RWPE2 (cell line): ENCODE measurements at regions not wholly inside any gene's neighbourhood (a gene's known extent, or its start where the extent isn't known, plus 50 kb on each side); places are given as distances from the start of the nearest gene placed in this dataset.
A peak's percentile ranks its signal among the peaks of the same experiment; 100 is the strongest.

Experiments used
- ATAC-seq: fragments of 200-7000 bp; cut with Tn5 transposase; 3 replicates; pipeline ENCODE4 v1.9.1; 2021; ENCODE audit warnings: low read depth
- DNase-seq: peaks from one replicate; pipeline ENCODE4 v3.0.0-alpha.2; 2020; ENCODE audit warnings: low spot score
- H3K27ac ChIP-seq: fragments of 450-650 bp; 2 replicates; pipeline ENCODE4 v1.5.1; 2017; ENCODE audit warnings: mild to moderate bottlenecking; ENCODE audit not compliant: poor library complexity, severe bottlenecking
- H3K27me3 ChIP-seq: fragments of 250-450 bp; sonication (Bioruptor Pico); 2 replicates; pipeline ENCODE4 v1.5.1; 2021; ENCODE audit warnings: mild to moderate bottlenecking, moderate library complexity; ENCODE audit not compliant: insufficient read depth, poor library complexity, severe bottlenecking
- H3K36me3 ChIP-seq: fragments of 250-450 bp; sonication (Bioruptor Pico); 2 replicates; pipeline ENCODE4 v1.5.1; 2020; ENCODE audit warnings: low read depth, mild to moderate bottlenecking, moderate library complexity
- H3K4me1 ChIP-seq: fragments of 250-450 bp; sonication (Bioruptor Pico); 2 replicates; pipeline ENCODE4 v1.5.1; 2021; ENCODE audit warnings: mild to moderate bottlenecking, moderate library complexity; ENCODE audit not compliant: insufficient read depth, poor library complexity, severe bottlenecking
- H3K4me3 ChIP-seq: fragments of 250-450 bp; sonication (Bioruptor Pico); 2 replicates; pipeline ENCODE4 v1.5.1; 2021; ENCODE audit warnings: mild to moderate bottlenecking, moderate library complexity; ENCODE audit not compliant: severe bottlenecking
- H3K9me3 ChIP-seq: fragments of 250-450 bp; sonication (Bioruptor Pico); 2 replicates; pipeline ENCODE4 v1.5.1; 2021; ENCODE audit warnings: mild to moderate bottlenecking, moderate library complexity; ENCODE audit not compliant: severe bottlenecking
- TF ChIP-seq, protein P1 (sequence below): fragments of 450-650 bp; IDR thresholded peaks from one replicate; pipeline ENCODE4 v1.5.1; 2017; ENCODE audit warnings: mild to moderate bottlenecking, moderate library complexity; ENCODE audit not compliant: poor library complexity, severe bottlenecking

DNA sequence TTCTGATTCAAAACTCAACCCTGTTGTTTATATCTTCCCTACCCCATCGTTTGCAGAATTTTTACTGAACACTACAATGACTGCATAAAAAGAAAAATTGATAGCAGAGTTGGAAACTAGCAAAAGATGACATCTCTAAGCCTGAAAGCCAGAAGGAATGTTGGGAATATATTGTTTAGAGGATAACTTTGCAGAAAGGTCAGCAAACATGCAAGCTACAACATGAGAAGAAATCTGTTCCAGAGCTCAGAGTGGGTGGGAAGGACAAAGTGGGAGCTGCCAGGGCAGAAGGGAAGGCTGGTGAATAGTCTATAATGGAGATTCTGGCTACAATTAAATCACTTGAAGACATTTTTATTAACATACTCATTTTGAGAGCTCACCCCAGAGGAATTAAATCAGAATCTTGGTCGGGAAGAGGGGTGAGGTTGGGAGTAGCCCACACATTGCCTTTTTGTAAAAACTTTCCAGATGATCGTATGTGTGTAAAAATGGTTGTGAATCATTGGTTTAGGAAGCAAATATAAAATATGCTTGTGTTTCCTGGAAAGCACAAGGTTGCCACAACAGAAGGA lies 574.8 kb downstream of the FLRT2 start:
- DNase-seq, result no peak
- ATAC-seq, result no peak

DNA sequence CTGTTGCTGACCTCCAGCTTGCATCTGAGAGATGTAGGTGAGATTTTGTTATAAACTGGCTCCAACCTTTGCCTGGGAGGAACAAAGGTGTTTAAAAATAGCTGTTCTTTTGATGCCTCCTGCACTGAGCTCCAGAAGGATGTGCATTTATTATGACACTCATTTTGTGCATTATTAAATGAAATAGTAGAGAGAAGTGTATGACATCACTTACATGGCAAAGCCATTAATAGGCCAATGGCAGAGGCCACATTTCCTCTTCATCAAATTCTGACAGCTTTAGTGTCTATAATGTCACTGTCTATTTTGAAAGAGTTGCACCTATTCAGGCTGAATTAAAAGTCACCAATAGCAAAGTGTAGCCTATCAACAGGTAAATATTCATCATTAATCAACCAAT lies 564.6 kb downstream of the FLRT2 start:
- Histone ChIP-seq H3K4me1 (no peaks in the 10 kb centered on the region), H3K9me3 (no peaks in the 10 kb centered on the region), H3K4me3 (no peak overlapping the region), H3K27me3 (no peaks in the 10 kb centered on the region), H3K27ac (no peak overlapping the region), H3K36me3 (no peaks in the 10 kb centered on the region)
- no peak for ATAC-seq
- TF ChIP-seq, protein P1, sequence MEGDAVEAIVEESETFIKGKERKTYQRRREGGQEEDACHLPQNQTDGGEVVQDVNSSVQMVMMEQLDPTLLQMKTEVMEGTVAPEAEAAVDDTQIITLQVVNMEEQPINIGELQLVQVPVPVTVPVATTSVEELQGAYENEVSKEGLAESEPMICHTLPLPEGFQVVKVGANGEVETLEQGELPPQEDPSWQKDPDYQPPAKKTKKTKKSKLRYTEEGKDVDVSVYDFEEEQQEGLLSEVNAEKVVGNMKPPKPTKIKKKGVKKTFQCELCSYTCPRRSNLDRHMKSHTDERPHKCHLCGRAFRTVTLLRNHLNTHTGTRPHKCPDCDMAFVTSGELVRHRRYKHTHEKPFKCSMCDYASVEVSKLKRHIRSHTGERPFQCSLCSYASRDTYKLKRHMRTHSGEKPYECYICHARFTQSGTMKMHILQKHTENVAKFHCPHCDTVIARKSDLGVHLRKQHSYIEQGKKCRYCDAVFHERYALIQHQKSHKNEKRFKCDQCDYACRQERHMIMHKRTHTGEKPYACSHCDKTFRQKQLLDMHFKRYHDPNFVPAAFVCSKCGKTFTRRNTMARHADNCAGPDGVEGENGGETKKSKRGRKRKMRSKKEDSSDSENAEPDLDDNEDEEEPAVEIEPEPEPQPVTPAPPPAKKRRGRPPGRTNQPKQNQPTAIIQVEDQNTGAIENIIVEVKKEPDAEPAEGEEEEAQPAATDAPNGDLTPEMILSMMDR, result no peak
- no peak for DNase-seq

More for the DNA sequence above, 574.8 kb downstream of the FLRT2 start:
- Histone ChIP-seq H3K27ac (no peak overlapping the region), H3K4me1 (no peaks in the 10 kb centered on the region), H3K9me3 (no peaks in the 10 kb centered on the region), H3K36me3 (no peaks in the 10 kb centered on the region), H3K27me3 (no peaks in the 10 kb centered on the region), H3K4me3 (no peak overlapping the region)
- TF ChIP-seq, protein P1, result no peak

DNA sequence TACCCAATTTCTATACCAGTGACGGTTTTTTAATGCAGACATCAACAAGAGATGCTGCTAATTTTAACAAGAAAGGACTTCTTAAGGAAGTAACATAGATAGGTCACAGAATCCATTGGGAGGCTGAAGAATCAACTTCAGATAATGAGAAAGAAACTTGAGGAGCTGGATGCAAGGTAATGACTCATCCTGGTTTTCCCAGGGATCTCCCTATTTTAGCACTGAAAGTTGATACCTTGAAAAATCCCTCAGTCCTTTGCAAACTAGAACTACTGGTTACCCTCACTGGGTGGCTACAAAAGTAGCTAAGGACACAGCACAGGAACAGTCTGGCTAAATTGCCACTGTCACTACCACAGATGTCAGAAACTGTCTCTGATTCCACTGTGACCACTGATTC lies 561.9 kb downstream of the FLRT2 start:
- no peak for DNase-seq

DNA sequence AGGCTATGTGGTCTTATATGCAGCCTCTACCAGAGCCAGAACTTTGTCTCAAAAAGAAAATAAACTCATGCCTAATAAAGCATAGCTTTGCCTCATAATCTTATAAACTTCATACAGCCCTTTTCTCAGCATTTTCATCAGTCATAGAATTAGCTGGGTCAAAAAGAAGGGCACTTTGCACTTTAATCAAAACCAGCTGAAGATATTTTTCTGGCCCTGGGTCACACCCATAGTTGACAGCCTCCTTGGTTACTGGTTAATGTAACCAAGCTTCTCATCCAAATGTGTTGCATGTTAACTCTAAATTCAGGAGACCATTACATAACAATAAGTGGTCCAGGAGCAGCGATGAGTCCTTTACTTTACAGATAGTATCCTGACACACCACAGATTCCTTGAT lies 558.2 kb downstream of the FLRT2 start:
- no peak for DNase-seq
- H3K9me3 ChIP-seq, result peaks cover 1% of the 10 kb centered on the region
- TF ChIP-seq, protein P1, result no peak
- H3K27ac ChIP-seq, result no peak overlapping the region
- no peaks in the 10 kb centered on the region for H3K36me3 ChIP-seq
- H3K4me1 ChIP-seq, result no peaks in the 10 kb centered on the region
- ATAC-seq, result no peak
- H3K27me3 ChIP-seq, result no peaks in the 10 kb centered on the region
- no peak overlapping the region for H3K4me3 ChIP-seq

More for the DNA sequence above, 561.9 kb downstream of the FLRT2 start:
- Histone ChIP-seq H3K27me3 (no peaks in the 10 kb centered on the region), H3K36me3 (no peaks in the 10 kb centered on the region), H3K9me3 (peaks cover 1% of the 10 kb centered on the region), H3K27ac (no peak overlapping the region), H3K4me1 (no peaks in the 10 kb centered on the region), H3K4me3 (no peak overlapping the region)
- ATAC-seq, result peak; percentile 36; the same call in 1 of the 3 replicates
- TF ChIP-seq, protein P1, result no peak

DNA sequence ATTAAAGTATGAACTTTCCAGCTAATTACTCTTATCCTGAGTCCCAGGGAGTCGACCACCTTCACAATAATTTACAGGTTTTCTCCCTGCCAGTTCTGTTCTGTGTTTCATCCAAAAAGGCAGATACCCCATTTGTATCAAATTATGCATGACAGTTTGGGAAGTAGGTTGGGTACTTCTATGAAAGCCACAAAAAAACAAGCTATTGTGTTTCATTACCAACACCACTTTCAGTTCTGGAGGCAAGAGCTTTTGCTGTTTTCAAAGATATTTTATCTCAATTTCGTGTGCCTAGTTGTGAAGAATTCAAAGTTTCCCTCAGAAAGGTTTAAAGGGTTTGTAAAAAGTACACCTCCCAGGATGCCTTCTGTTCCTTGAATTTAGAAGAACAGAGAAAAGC lies 557.4 kb downstream of the FLRT2 start:
- no peak for ATAC-seq
- H3K27me3 ChIP-seq, result no peaks in the 10 kb centered on the region

More for the DNA sequence above, 557.4 kb downstream of the FLRT2 start:
- no peaks in the 10 kb centered on the region for H3K36me3 ChIP-seq
- TF ChIP-seq, protein P1, result no peak
- H3K4me1 ChIP-seq, result no peaks in the 10 kb centered on the region
- H3K9me3 ChIP-seq, result peaks cover 1% of the 10 kb centered on the region
- no peak for DNase-seq
- no peak overlapping the region for H3K4me3 ChIP-seq
- no peak overlapping the region for H3K27ac ChIP-seq
